ENCODE measurements at regions not wholly inside any gene's neighbourhood (a gene's known extent, or its start where the extent isn't known, plus 50 kb on each side); places are given as distances from the start of the nearest gene placed in this dataset.
A peak's percentile ranks its signal among the peaks of the same experiment; 100 is the strongest.

- DNase-seq (ENCODE audit: low read depth): no peak
Measured at GRCh38 chr2:176388861-176389260, 119.6 kb downstream of the MTX2 start.

DNA sequence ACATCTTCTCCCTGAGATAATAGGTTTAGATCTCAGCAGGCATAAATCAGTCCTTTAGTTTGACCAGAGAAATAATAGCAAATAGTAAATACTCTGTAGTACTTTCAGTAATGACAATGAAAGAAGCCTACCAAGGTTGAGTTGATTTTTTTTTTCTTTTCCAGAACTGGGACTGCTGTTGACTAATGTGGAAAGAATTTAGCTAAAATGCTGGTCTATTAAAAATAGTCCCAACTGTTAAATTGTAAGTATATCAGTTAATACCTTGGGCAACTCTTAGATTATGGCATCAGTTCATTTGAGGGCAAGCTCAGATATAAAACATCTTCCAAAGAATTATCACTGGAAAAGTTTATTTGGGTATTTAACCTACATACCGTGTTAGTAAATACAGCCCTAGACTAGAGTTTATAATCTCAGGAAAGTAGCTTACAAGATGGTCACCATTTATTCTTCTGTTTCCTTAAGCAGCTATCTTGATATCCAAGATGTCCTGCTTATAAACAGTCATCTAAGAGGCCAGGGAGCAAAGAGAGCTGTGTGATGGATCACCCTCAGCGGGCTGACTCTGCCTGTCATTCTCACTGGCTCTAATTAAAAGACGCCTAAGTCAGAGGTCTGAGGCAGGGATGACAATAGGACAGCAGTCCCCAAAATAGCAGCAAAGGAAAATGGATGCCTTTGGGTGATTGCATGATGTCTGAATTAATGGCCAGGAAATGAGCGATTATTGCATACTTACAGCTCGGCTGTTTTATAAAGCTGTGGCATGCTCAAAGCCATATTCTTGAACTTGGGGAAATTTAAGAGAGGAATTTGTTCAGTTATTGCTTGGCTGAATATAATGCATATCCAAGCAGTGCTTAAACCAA, 121.3 kb downstream of the MTX2 start:
- no peak for DNase-seq (ENCODE audit: low read depth)

- no peak for DNase-seq (ENCODE audit: low read depth)
Measured at GRCh38 chr2:176391148-176391419, 121.8 kb downstream of the MTX2 start.

DNA sequence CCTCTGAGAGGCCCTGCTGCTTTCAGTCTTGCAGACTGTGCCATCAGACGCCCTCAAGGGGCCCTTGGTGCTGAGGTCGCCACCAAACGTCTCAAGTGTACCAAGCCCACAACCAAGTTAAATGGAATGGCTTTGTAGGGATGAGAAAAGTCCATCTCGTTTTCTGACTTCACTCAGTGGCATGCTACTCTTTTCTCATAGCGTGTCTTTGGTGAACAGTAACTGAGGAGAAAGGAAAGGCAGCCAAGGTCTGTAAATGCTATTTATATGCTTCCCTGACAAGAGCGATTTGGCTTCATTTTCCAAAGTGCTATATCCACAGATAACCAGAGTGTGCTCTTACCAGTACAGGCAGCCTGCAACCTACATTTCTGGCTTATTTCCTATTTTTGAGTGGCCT, 123.0 kb downstream of the MTX2 start:
- DNase-seq (ENCODE audit: low read depth): no peak

- no peak for DNase-seq (ENCODE audit: low read depth)
Measured at GRCh38 chr2:176392744-176393414, 123.6 kb downstream of the MTX2 start.

- no peak for DNase-seq (ENCODE audit: low read depth)
Measured at GRCh38 chr2:176395273-176395854, 126.1 kb downstream of the MTX2 start.

DNA sequence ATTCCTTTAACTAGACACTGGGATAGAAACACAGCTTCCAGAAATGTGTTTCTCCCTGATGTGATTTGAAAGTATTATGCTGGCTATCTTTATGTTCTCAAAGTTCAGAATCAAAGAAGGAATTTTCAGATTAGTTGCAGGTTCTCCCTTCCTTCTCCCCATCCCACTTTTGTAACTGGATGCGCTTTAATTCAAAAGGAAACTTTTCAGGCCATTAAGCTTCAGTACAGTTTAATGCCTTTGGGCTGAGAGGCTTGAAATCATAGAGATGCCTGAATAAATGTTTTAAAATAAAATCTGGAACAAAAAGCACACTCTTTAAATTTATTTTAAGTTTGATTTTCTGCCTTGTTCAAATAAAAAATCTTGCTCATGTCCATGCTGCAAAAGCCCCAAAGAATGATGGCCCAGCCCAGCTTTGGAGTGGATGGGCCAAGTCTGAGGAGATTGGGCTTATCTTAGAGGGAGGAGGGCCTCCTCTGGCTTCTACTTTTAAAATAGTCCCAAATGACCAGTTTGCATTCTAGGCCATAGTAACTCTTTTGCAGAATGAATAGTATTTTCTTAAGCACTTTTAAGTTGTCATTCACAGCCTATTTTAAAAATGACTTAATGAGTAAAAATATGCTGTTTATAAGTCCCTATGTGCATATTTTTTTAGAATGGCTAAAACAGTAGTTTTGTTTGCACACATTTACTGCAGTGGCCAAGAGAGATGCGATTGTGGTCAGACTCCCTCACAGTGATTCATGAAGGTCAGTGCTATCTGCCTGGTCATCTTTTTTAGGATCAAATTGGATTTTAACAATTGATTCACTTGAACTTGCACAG, 129.2 kb downstream of the MTX2 start:
- no peak for DNase-seq (ENCODE audit: low read depth)

DNA sequence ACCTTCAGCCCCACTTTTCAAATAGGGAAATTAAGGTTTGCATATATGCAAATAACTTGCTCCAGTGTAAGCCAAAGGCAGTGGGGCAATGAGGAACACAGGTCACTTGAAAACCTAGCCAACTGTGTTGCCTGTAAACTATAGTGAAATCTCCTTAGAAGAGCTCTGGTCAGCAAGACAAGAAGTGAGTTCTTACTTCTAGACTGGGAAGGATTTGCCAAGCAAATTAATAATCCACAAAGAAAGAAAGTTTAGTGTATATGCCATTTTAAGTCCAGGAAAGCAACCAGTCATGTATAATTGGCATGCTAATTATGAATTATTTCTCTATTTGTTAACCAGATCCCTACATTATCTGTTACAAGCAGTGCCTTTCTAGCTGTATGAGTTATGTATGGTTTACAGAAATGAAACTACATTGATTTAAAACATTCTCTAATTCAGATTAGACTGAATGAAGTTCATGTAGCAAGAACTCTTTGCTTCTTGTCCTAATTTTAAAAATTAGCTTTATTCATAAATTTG, 129.9 kb downstream of the MTX2 start:
- no peak for DNase-seq (ENCODE audit: low read depth)

GRCh38 chr2:176405477-176405876, 136.2 kb downstream of the MTX2 start:
- DNase-seq (ENCODE audit: low read depth): no peak

GRCh38 chr2:176407706-176408105, 138.5 kb downstream of the MTX2 start:
- DNase-seq (ENCODE audit: low read depth): no peak

DNA sequence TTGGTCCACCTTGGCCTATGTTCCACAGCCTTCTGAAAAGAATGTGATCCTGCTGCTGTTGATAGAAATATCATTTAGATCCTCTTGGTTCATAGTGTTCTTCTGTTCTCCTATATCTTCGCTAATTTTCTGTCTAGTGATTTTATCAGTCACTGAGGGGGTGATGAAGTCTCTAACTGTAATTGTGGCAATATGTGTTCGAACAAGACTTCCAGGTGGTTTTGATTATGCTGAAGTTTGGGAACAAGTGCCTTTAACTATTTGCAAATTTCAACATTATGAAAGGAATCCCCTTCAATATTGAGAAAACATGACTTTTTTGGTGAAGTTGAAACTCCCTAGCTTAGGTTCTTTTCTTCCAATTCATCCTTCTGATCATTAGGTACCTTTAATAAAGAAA, 140.4 kb downstream of the MTX2 start:
- DNase-seq (ENCODE audit: low read depth): peak; percentile 19

DNA sequence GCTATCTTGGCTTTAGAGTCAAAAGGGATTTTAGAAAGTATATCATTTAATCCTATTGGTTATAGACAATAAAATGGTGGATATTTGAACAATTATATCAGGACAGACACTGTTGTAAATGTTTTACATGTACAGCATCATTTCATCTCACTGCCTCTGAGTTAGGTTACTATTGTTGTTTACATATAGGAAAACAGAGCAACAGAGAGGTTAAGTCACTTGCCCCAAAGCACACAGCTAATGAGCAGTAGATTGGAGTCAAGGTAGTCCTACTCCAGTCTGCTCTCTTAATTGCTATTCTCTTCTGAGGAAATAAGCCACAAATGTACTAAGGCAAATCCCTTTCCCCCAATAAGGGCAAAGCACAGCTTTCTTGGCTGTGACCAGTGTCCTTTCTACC, 142.9 kb downstream of the MTX2 start:
- no peak for DNase-seq (ENCODE audit: low read depth)

DNA sequence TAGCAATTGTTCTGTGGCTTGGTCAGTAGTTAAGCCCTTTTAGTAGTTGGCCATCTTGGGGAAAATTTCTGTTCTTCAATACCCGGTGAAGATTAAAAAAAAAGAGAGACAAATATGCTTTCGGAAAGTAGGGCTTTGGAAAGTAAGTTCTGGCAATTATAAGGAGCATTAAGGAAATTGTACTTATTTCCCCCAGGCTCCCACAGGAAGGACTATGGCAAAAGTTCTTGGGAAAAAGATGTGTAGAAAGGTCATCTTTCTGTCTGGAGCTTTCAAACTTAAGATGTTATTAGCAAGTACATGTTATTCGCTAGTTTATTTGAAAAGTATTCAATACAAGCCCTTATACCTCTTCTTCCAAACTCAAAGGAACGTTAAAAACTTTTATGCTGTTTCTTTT, 144.5 kb downstream of the MTX2 start:
- no peak for DNase-seq (ENCODE audit: low read depth)

DNA sequence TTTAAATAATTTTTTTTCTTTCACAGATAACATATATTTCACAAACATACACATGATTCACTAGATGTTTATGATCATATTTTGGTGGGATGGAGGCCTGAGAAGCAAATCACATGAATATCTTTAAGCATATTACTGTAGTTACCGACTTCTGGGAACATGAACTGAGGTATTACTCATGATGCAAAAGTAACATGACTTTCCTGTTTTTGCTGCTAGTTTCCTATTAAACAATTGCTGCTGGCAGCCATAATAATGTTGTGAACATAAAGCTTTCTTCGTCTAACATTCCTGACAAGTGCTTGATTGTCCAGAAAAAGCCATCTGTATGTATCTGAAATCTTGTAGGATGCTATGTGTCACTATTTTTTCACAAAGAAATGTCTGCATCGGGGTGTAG, 145.4 kb downstream of the MTX2 start:
- DNase-seq (ENCODE audit: low read depth): no peak

GRCh38 chr2:176415174-176415895, 146.1 kb downstream of the MTX2 start:
- DNase-seq (ENCODE audit: low read depth): no peak

GRCh38 chr2:176415937-176416499, 146.8 kb downstream of the MTX2 start:
- DNase-seq (ENCODE audit: low read depth): no peak

GRCh38 chr2:176418768-176419167, 149.5 kb downstream of the MTX2 start:
- no peak for DNase-seq (ENCODE audit: low read depth)

DNA sequence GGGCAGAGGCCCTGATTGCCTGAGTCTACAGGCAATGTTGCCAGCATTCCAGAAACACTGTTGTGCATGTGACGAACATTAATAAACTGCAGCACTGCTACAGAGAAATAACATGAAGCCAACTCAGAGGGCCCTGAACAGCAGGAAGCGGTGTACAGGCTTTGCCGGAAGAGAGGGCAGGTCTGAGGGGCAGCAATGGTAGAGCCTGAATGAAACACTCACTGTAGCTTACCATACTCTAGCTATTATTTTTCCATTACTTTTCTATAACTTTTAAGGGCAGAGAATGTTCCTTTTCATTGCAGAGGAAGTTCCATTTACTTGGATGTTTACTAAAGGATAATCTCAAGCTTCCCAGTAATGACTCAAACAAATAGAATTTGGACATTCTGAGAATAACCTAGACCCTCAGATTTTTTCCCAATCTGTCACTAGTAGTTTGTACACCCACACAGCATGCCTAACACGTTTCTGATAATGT, 150.4 kb downstream of the MTX2 start:
- DNase-seq (ENCODE audit: low read depth): no peak

- DNase-seq (ENCODE audit: low read depth): no peak
Measured at GRCh38 chr2:176421297-176422050, 152.2 kb downstream of the MTX2 start.

DNA sequence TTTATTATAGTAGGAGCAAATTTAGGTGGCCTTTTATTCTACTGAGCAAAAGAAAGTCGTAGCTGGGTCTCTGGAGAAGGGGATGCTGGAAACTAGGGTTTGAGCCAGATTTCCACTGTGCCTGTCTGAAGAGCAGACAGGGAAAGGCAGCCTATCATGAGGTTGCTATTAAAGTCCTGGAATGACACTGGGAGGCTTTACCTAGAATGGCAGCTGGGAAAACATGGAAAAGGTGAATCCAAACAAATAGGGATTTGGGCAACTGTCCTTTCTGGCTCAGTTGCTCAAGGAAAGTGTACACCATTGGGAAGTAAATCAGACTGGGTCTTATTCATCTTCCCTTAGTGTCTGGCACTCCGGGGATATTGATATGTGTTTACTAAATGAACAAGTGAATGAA, 154.6 kb downstream of the MTX2 start:
- DNase-seq (ENCODE audit: low read depth): no peak

Data from fibroblast of gingiva (primary cell).